ENCODE measurements at regions not wholly inside any gene's neighbourhood (a gene's known extent, or its start where the extent isn't known, plus 50 kb on each side); places are given as distances from the start of the nearest gene placed in this dataset.

GRCh38 chr20:16898433-16898832 lies 150.3 kb downstream of the OTOR start:
- no peak for TF ChIP-seq CTCF (IDR thresholded peaks at IDR 0.05; ENCODE audit: poor library complexity, severe bottlenecking)
- no peak for TF ChIP-seq POLR2AphosphoS5 (IDR thresholded peaks at IDR 0.05)
